ENCODE measurements at regions not wholly inside any gene's neighbourhood (a gene's known extent, or its start where the extent isn't known, plus 50 kb on each side); places are given as distances from the start of the nearest gene placed in this dataset.
"Not testable (repeated sequence)": the region's sequence is repeated elsewhere in the genome, so short reads cannot be mapped to it uniquely, and the experiment has no call there.

DNA sequence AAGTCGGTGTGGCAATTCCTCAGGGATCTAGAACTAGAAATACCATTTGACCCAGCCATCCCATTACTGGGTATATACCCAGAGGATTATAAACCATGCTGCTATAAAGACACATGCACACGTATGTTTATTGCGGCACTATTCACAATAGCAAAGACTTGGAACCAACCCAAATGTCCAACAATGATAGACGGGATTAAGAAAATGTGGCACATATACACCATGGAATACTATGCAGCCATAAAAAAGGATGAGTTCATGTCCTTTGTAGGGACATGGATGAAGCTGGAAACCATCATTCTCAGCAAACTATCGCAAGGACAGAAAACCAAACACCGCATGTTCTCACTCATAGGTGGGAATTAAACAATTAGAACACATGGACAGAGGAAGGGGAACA, 80.6 kb upstream of the ST3GAL5 start:
- H3K27me3 Mint-ChIP-seq (ENCODE audit: low read depth); H3K4me3 Mint-ChIP-seq; H3K4me1 Mint-ChIP-seq; H3K36me3 Mint-ChIP-seq (ENCODE audit: low read depth); H3K27ac Mint-ChIP-seq: not testable (repeated sequence)
- H3K9me3 Mint-ChIP-seq: peaks cover 28% of the 10 kb centered on the region

DNA sequence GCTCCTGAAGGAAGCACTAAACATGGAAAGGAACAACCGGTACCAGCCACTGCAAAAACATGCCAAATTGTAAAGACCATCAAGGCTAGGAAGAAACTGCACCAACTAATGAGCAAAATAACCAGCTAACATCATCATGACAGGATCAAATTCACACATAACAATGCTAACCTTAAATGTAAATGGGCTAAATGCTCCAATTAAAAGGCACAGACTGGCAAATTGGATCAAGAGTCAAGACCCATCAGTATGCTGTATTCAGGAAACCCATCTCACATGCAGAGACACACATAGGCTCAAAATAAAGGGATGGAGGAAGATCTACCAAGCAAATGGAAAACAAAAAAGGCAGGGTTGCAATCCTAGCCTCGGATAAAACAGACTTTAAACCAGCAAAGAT, 77.0 kb upstream of the ST3GAL5 start:
- not testable (repeated sequence) for H3K4me1 Mint-ChIP-seq; H3K27me3 Mint-ChIP-seq (ENCODE audit: low read depth); H3K4me3 Mint-ChIP-seq; H3K27ac Mint-ChIP-seq; H3K36me3 Mint-ChIP-seq (ENCODE audit: low read depth)
- H3K9me3 Mint-ChIP-seq: peaks cover 19% of the 10 kb centered on the region

DNA sequence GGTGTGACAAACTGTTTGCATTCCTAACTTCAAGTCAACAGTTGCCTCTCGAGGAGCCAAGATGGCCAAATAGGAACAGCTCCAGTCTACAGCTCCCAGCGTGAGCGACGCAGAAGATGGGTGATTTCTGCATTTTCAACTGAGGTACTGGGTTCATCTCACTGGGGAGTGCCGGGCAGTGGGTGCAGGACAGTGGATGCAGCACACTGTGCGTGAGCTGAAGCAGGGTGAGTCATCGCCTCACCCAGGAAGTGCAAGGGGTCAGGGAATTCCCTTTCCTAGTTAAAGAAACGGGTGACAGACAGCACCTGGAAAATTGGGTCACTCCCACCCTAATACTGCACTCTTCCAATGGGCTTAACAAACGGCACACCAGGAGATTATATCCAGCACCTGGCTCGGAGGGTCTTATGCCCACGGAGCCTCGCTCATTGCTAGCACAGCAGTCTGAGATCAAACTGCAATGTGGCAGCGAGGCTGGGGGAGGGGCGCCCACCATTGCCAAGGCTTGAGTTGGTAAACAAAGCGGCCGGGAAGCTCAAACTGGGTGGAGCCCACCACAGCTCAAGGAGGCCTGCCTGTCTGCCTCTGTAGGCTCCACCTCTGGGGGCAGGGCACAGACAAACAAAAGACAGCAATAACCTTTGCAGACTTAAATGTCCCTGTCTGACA, 75.1 kb upstream of the ST3GAL5 start:
- H3K4me3 Mint-ChIP-seq; H3K36me3 Mint-ChIP-seq (ENCODE audit: low read depth); H3K27me3 Mint-ChIP-seq (ENCODE audit: low read depth); H3K27ac Mint-ChIP-seq: not testable (repeated sequence)
- Mint-ChIP-seq H3K9me3 (peaks cover 19% of the 10 kb centered on the region), H3K4me1 (peaks cover 12% of the 10 kb centered on the region)

DNA sequence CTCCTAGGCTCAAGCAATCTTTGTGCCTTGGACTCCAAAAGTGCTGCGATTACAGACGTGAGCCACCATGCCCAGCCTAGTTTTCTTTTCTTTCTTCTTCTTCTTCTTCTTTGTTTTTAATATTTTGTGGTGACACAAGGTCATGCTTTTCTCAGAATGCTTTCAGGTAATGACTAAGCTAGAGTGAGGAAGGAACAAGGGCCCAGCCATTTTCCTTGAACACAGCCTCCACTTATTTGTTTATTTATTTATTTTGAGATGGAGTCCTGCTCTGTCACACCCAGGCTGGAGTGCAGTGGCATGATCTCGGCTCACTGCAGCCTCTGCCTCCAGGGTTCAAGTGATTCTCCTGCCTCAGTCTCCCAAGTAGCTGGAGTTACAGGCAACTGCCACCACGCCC, 74.3 kb upstream of the ST3GAL5 start:
- H3K27me3 Mint-ChIP-seq (ENCODE audit: low read depth): no peaks in the 10 kb centered on the region
- no peak overlapping the region for H3K27ac Mint-ChIP-seq

DNA sequence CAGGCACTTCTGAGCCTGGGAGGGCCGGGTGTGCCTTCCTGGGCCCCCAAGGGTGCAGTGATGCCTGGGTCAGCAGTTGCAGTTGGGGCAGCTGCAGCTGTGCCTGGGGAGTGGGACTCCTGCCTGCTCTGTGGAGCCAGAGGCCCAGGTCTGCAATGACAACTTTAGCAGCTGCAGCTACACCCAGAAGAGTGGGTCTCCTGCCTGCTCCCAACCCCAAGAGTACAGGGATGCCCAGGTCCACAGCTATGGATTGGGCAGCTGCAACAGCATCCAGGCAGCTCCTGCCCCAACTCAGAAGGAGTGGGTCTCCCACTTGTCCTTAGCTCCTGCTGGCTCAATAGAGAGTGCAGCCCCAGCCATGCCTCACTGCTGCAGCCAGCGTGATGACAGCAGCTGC, 73.0 kb upstream of the ST3GAL5 start:
- Mint-ChIP-seq H3K27me3 (ENCODE audit: low read depth) (no peaks in the 10 kb centered on the region), H3K4me1 (peaks cover 28% of the 10 kb centered on the region), H3K36me3 (ENCODE audit: low read depth) (no peaks in the 10 kb centered on the region), H3K9me3 (peaks cover 16% of the 10 kb centered on the region), H3K27ac (no peak overlapping the region), H3K4me3 (no peak overlapping the region)
- TF ChIP-seq, protein P1, sequence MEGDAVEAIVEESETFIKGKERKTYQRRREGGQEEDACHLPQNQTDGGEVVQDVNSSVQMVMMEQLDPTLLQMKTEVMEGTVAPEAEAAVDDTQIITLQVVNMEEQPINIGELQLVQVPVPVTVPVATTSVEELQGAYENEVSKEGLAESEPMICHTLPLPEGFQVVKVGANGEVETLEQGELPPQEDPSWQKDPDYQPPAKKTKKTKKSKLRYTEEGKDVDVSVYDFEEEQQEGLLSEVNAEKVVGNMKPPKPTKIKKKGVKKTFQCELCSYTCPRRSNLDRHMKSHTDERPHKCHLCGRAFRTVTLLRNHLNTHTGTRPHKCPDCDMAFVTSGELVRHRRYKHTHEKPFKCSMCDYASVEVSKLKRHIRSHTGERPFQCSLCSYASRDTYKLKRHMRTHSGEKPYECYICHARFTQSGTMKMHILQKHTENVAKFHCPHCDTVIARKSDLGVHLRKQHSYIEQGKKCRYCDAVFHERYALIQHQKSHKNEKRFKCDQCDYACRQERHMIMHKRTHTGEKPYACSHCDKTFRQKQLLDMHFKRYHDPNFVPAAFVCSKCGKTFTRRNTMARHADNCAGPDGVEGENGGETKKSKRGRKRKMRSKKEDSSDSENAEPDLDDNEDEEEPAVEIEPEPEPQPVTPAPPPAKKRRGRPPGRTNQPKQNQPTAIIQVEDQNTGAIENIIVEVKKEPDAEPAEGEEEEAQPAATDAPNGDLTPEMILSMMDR (IDR thresholded peaks at IDR 0.05; ENCODE audit: unreplicated experiment in 3 of 3): no peak

More for the DNA sequence above, 74.3 kb upstream of the ST3GAL5 start:
- Mint-ChIP-seq H3K36me3 (ENCODE audit: low read depth) (no peaks in the 10 kb centered on the region), H3K9me3 (peaks cover 19% of the 10 kb centered on the region), H3K4me3 (no peak overlapping the region), H3K4me1 (peaks cover 19% of the 10 kb centered on the region)
- TF ChIP-seq, protein P1 (IDR thresholded peaks at IDR 0.05; ENCODE audit: unreplicated experiment in 3 of 3): no peak

DNA sequence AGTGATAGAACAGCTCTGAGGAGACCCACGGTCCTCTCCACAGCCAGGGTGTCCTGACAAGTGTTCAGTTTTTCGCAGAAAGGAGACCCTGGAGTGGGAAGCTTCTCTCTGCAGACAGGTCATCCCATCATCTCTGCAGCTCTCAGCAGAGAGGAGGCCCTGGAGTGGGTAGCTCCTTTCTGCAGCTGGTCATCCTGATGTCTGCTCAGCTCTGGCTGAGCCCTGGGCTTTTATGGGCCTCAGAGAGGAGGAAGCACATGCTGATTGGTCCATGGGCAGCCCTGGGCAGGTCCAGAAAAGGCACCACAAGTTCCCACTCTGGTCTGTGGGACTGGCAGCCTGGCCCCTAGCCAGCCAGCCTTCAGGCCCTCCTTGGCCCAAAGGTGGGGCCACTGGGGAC, 72.3 kb upstream of the ST3GAL5 start:
- Mint-ChIP-seq H3K36me3 (ENCODE audit: low read depth) (no peaks in the 10 kb centered on the region), H3K27me3 (ENCODE audit: low read depth) (no peaks in the 10 kb centered on the region), H3K4me1 (peaks cover 35% of the 10 kb centered on the region), H3K4me3 (no peak overlapping the region), H3K9me3 (peaks cover 11% of the 10 kb centered on the region), H3K27ac (no peak overlapping the region)
- TF ChIP-seq, protein P1 (IDR thresholded peaks at IDR 0.05; ENCODE audit: unreplicated experiment in 3 of 3): no peak

DNA sequence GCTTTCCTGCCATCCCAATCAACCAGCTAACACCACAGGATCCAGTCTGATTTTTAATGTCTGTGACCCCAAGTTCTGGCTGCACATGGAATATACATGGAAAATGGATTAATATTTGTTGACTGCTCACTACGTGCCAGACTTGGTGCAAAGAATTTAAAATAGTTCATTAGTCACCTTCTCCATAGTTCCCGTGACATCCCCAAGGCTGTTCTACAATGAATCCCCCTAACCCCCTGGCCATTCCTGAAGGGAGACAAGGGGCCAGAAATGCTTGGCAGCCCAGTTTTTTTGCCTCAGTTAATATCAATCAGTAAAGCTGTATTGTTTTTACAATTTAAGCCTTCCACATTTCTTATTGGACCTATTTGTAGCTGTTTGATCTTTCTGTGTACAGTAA, 71.0 kb upstream of the ST3GAL5 start:
- peak overlapping the region in 2 of 3 experiments; percentile 32 to 70 for H3K27ac Mint-ChIP-seq
- no peak overlapping the region for H3K4me3 Mint-ChIP-seq
- H3K4me1 Mint-ChIP-seq: peaks cover 46% of the 10 kb centered on the region
- peaks cover under 1% of the 10 kb centered on the region for H3K9me3 Mint-ChIP-seq
- TF ChIP-seq, protein P1 (IDR thresholded peaks at IDR 0.05; ENCODE audit: unreplicated experiment in 3 of 3): no peak
- no peaks in the 10 kb centered on the region for H3K36me3 Mint-ChIP-seq (ENCODE audit: low read depth)
- no peaks in the 10 kb centered on the region for H3K27me3 Mint-ChIP-seq (ENCODE audit: low read depth)
